ENCODE measurements at regions not wholly inside any gene's neighbourhood (a gene's known extent, or its start where the extent isn't known, plus 50 kb on each side); places are given as distances from the start of the nearest gene placed in this dataset.
A peak's percentile ranks its signal among the peaks of the same experiment; 100 is the strongest.

DNA sequence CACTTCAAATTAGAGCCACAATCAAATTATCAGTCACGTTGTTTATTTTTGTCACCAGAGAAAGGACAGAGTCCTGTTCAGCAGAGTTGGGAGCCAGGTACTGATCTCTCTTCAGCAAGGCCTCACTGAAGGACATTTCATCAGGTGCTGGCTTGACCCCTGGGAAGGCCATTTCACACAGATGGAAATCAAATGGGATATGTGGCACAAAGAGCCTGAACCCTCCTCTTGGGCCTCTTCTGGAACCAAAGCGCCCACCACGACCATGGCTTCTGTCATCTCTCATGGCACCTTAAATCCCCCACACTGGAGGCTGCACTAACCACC is 121.5 kb downstream of the PTCSC3 start (continued):
- no peak for TF ChIP-seq RAD21 (IDR thresholded peaks at IDR 0.05)
- no peak for TF ChIP-seq NR2F2 (IDR thresholded peaks at IDR 0.05)
- no peak for TF ChIP-seq FOXA1 (IDR thresholded peaks at IDR 0.05)
- TF ChIP-seq JUND (IDR thresholded peaks at IDR 0.05), result no peak
- TF ChIP-seq SP1 (IDR thresholded peaks at IDR 0.05), result no peak
- no peak for TF ChIP-seq FOXA2 (IDR thresholded peaks at IDR 0.05)
- TF ChIP-seq, protein P1, sequence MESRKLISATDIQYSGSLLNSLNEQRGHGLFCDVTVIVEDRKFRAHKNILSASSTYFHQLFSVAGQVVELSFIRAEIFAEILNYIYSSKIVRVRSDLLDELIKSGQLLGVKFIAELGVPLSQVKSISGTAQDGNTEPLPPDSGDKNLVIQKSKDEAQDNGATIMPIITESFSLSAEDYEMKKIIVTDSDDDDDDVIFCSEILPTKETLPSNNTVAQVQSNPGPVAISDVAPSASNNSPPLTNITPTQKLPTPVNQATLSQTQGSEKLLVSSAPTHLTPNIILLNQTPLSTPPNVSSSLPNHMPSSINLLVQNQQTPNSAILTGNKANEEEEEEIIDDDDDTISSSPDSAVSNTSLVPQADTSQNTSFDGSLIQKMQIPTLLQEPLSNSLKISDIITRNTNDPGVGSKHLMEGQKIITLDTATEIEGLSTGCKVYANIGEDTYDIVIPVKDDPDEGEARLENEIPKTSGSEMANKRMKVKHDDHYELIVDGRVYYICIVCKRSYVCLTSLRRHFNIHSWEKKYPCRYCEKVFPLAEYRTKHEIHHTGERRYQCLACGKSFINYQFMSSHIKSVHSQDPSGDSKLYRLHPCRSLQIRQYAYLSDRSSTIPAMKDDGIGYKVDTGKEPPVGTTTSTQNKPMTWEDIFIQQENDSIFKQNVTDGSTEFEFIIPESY (IDR thresholded peaks at IDR 0.05), result no peak

DNA sequence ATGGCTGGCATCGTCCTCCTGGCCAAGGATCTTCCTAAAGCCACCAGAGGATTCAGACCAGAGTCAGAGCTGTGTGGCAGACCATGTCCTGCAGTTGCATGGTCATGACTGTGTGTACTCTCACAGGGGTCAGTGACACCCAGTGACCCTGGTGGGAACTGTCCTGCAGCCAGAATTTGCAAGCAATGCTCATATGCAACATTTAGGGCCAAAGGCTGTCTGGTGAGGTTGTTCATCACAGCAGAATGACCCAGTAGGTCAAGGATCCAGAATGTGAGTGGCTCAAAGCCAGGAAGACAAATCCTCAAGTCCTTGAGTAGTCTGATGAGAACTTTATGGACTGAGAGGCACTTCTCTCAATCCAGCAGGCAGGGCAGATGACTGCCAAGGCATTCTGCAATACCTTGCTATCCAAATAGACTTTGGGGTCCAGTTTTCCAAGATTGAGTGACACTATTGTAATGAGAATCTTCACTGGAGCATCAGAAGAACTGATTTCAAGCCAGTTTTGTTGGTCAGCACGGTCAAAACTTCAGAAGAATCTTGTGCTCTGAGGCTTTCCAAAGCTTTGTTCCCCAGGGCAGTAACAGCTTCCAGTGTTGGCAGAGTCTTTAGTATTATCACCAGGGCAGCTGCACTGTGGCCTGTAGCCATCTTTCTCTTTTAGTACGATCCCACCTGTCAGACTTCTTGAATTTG is 122.0 kb downstream of the PTCSC3 start:
- Histone ChIP-seq H3K4me3 (ENCODE audit: low read depth in 1 of 3, low read length in 3 of 3) (no peak overlapping the region), H3K9me3 (ENCODE audit: control insufficient read depth in 4 of 4, low read length in 3 of 4) (no peaks in the 10 kb centered on the region), H3K27ac (ENCODE audit: low read depth in 1 of 2, low read length in 2 of 2) (peak overlapping the region in 1 of 2 donors; percentile 24), H3K36me3 (ENCODE audit: control insufficient read depth in 4 of 4, insufficient read depth in 3 of 4, low read depth in 1 of 4, low read length in 3 of 4) (no peaks in the 10 kb centered on the region), H3K27me3 (ENCODE audit: control insufficient read depth in 4 of 4, insufficient read depth in 4 of 4, low read length in 3 of 4) (no peaks in the 10 kb centered on the region), H3K4me1 (ENCODE audit: control insufficient read depth in 4 of 4, insufficient read depth in 4 of 4, low read length in 3 of 4) (peaks cover 4 to 22% (median 14%) of the 10 kb centered on the region in 4 donors), H3K9ac (ENCODE audit: low read depth in 1 of 2, low read length in 2 of 2) (no peak overlapping the region)
- DNase-seq (ENCODE audit: low spot score), result no peak
- 41% methylated on average over 3 of the region's 3 CpGs for WGBS
- TF ChIP-seq RXRA (IDR thresholded peaks at IDR 0.05) (peak; percentile 98 to 99), HNF4G (IDR thresholded peaks at IDR 0.05) (peak; percentile 67), RAD21 (IDR thresholded peaks at IDR 0.05) (peak; percentile 24 to 41), NR2F2 (IDR thresholded peaks at IDR 0.05) (peak; percentile 92), HNF4A (conservative IDR thresholded peaks at IDR 0.05) (peak; percentile 84 to 85), EGR1 (IDR thresholded peaks at IDR 0.05; ENCODE audit: low read depth in 2 of 2) (no peak), SP1 (IDR thresholded peaks at IDR 0.05) (peak; percentile 73), YY1 (IDR thresholded peaks at IDR 0.05) (peak; percentile 44), JUND (IDR thresholded peaks at IDR 0.05) (peak in 1 of 2 donors; percentile 34)
- TF ChIP-seq, protein P1 (IDR thresholded peaks at IDR 0.05), result no peak
- TF ChIP-seq, protein P2, sequence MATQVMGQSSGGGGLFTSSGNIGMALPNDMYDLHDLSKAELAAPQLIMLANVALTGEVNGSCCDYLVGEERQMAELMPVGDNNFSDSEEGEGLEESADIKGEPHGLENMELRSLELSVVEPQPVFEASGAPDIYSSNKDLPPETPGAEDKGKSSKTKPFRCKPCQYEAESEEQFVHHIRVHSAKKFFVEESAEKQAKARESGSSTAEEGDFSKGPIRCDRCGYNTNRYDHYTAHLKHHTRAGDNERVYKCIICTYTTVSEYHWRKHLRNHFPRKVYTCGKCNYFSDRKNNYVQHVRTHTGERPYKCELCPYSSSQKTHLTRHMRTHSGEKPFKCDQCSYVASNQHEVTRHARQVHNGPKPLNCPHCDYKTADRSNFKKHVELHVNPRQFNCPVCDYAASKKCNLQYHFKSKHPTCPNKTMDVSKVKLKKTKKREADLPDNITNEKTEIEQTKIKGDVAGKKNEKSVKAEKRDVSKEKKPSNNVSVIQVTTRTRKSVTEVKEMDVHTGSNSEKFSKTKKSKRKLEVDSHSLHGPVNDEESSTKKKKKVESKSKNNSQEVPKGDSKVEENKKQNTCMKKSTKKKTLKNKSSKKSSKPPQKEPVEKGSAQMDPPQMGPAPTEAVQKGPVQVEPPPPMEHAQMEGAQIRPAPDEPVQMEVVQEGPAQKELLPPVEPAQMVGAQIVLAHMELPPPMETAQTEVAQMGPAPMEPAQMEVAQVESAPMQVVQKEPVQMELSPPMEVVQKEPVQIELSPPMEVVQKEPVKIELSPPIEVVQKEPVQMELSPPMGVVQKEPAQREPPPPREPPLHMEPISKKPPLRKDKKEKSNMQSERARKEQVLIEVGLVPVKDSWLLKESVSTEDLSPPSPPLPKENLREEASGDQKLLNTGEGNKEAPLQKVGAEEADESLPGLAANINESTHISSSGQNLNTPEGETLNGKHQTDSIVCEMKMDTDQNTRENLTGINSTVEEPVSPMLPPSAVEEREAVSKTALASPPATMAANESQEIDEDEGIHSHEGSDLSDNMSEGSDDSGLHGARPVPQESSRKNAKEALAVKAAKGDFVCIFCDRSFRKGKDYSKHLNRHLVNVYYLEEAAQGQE (IDR thresholded peaks at IDR 0.05), result no peak

DNA sequence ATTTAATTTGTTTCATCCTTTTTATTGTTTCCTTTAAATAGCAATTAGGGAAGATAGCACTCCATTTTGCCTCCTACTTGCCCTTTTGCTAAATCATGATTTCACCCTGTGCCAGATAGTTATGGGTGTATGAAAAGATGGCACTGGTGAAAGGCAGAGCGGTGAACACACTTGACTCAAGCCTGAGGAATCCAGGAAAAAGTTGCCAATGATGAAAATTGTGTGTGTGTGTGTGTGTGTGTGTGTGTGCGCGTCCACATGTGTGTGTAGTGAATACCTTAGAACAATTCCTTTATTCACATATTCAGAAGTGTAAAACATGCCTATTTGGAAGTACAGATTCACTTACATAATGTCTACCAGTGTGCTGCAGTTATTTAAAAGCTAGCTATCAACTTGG is 123.8 kb downstream of the PTCSC3 start:
- H3K4me1 ChIP-seq (ENCODE audit: control insufficient read depth in 4 of 4, insufficient read depth in 4 of 4, low read length in 3 of 4), result peaks cover 4 to 22% (median 14%) of the 10 kb centered on the region in 4 donors
- H3K9me3 ChIP-seq (ENCODE audit: control insufficient read depth in 4 of 4, low read length in 3 of 4), result no peaks in the 10 kb centered on the region
- WGBS, result 86% methylated on average over 3 of the region's 3 CpGs
- no peak overlapping the region for H3K4me3 ChIP-seq (ENCODE audit: low read depth in 1 of 3, low read length in 3 of 3)
- no peaks in the 10 kb centered on the region for H3K36me3 ChIP-seq (ENCODE audit: control insufficient read depth in 4 of 4, insufficient read depth in 3 of 4, low read depth in 1 of 4, low read length in 3 of 4)
- no peak for DNase-seq (ENCODE audit: low spot score)
- no peak overlapping the region for H3K27ac ChIP-seq (ENCODE audit: low read depth in 1 of 2, low read length in 2 of 2)
- no peaks in the 10 kb centered on the region for H3K27me3 ChIP-seq (ENCODE audit: control insufficient read depth in 4 of 4, insufficient read depth in 4 of 4, low read length in 3 of 4)
- no peak for TF ChIP-seq GABPA (IDR thresholded peaks at IDR 0.05 in 1 of 2, conservative IDR thresholded peaks at IDR 0.05 in 1 of 2)
- TF ChIP-seq SP1 (IDR thresholded peaks at IDR 0.05), result no peak
- no peak for TF ChIP-seq RAD21 (IDR thresholded peaks at IDR 0.05)
- TF ChIP-seq, protein P3, sequence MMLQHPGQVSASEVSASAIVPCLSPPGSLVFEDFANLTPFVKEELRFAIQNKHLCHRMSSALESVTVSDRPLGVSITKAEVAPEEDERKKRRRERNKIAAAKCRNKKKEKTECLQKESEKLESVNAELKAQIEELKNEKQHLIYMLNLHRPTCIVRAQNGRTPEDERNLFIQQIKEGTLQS (IDR thresholded peaks at IDR 0.05), result no peak
- no peak for TF ChIP-seq TAF1 (conservative IDR thresholded peaks at IDR 0.05)
- TF ChIP-seq FOXA1 (IDR thresholded peaks at IDR 0.05), result no peak
- TF ChIP-seq RXRA (IDR thresholded peaks at IDR 0.05), result no peak
- no peak for TF ChIP-seq NR2F2 (IDR thresholded peaks at IDR 0.05)
- TF ChIP-seq FOXA2 (IDR thresholded peaks at IDR 0.05), result no peak
- no peak overlapping the region for H3K9ac ChIP-seq (ENCODE audit: low read depth in 1 of 2, low read length in 2 of 2)
